CD4-positive, alpha-beta memory T cell (primary cell): ENCODE measurements at regions not wholly inside any gene's neighbourhood (a gene's known extent, or its start where the extent isn't known, plus 50 kb on each side); places are given as distances from the start of the nearest gene placed in this dataset.

ENCODE experiments used
- CTCF ChIA-PET: fragments of 350-600 bp; sonication (Branson Sonifier 250); formaldehyde crosslinking; loops from one replicate; lab custom pipeline; 2021; ENCODE audit warnings: inconsistent platforms; ENCODE audit not compliant: partially characterized antibody; lab: Charles Lee
- POLR2A ChIA-PET: fragments of 350-600 bp; sonication (Branson Sonifier 250); formaldehyde crosslinking; loops from one replicate; lab custom pipeline; 2021; ENCODE audit not compliant: partially characterized antibody; lab: Charles Lee
- DNase-seq, 5 donors: peaks; one replicate each; pipeline versions ENCODE4 v3.0.0 to v3.0.0-alpha.2; 2020 to 2022; ENCODE audit warnings: mixed read lengths in 1 of 5
- H3K27ac ChIP-seq: one replicate; pipeline ENCODE4 v1.7.0; 2013; ENCODE audit warnings: low read depth, low read length
- H3K27me3 ChIP-seq: 2 replicates; pipeline ENCODE4 v1.7.0; 2013; ENCODE audit warnings: mild to moderate bottlenecking, low read length, moderate library complexity; ENCODE audit not compliant: insufficient read depth
- H3K36me3 ChIP-seq: 2 replicates; pipeline ENCODE4 v1.7.0; 2013; ENCODE audit warnings: mild to moderate bottlenecking, low read length, moderate library complexity; ENCODE audit not compliant: insufficient read depth
- H3K4me1 ChIP-seq: 2 replicates; pipeline ENCODE4 v1.7.0; 2013; ENCODE audit warnings: mild to moderate bottlenecking, low read length, moderate library complexity; ENCODE audit not compliant: insufficient read depth
- H3K4me3 ChIP-seq, 2 donors: one replicate each; pipeline ENCODE4 v1.7.0; 2013; ENCODE audit warnings: low read length in 2 of 2, mild to moderate bottlenecking in 1 of 2
- H3K9me3 ChIP-seq, 2 donors: one replicate each; pipeline ENCODE4 v1.7.0; 2013; ENCODE audit warnings: low read length in 2 of 2, control low read depth in 1 of 2; ENCODE audit not compliant: control insufficient read depth in 1 of 2
- H3K27ac Mint-ChIP-seq, 7 donors: one replicate each; pipeline ENCODE4 v1.8.0; 2020 to 2021; ENCODE audit warnings: mixed read lengths in 7 of 7, mild to moderate bottlenecking in 6 of 7, inconsistent platforms in 3 of 7, moderate library complexity in 3 of 7
- H3K27me3 Mint-ChIP-seq, 2 donors: one replicate each; pipeline ENCODE4 v1.8.0; 2020 to 2021; ENCODE audit warnings: mixed read lengths in 2 of 2
- H3K36me3 Mint-ChIP-seq, 2 donors: one replicate each; pipeline ENCODE4 v1.8.0; 2020 to 2021; ENCODE audit warnings: mixed read lengths in 2 of 2, inconsistent platforms in 1 of 2, mild to moderate bottlenecking in 1 of 2
- H3K4me1 Mint-ChIP-seq, 4 donors: one replicate each; pipeline ENCODE4 v1.8.0; 2020 to 2021; ENCODE audit warnings: mixed read lengths in 4 of 4, mild to moderate bottlenecking in 1 of 4
- H3K4me3 Mint-ChIP-seq, 8 donors: one replicate each; pipeline ENCODE4 v1.8.0; 2020 to 2021; ENCODE audit warnings: mixed read lengths in 8 of 8, mild to moderate bottlenecking in 7 of 8, moderate library complexity in 6 of 8, inconsistent platforms in 3 of 8
- H3K9me3 Mint-ChIP-seq, 8 donors: one replicate each; pipeline ENCODE4 v1.8.0; 2020 to 2021; ENCODE audit warnings: mixed read lengths in 8 of 8, mild to moderate bottlenecking in 5 of 8, inconsistent platforms in 3 of 8, moderate library complexity in 1 of 8
- intact Hi-C: fragments of 100-400 bp; cut with micrococcal nuclease; formaldehyde crosslinking; loops from one replicate; pipeline ENCODE4 v1.15.1; 2023

DNA sequence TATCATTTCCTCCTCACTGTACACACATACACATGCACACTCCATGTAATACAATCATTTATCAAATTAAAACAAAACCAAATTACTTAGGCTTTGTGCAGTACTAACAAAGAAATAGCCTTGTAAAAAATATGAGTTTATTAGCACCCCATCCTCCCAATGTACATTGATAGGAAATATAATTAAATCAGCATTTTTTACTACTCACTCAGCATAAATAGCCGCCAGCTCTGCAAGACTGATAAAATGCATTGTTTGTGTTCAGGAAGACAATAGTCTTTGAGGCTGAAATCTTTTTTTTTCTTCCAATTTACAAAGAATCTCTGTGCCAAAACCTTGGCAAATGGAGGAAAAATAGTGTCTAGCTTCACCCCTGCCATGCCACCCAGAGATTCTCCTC, 497.6 kb upstream of the ADAMTS16 start:
- H3K4me1 ChIP-seq: no peaks in the 10 kb centered on the region
- no peaks in the 10 kb centered on the region for H3K36me3 ChIP-seq
- no peak overlapping the region for H3K4me3 ChIP-seq
- no peak overlapping the region for H3K27ac ChIP-seq
- Mint-ChIP-seq H3K4me3 (no peak overlapping the region), H3K9me3 (peaks cover 2 to 16% (median 7%) of the 10 kb centered on the region in 8 donors), H3K27me3 (no peaks in the 10 kb centered on the region), H3K27ac (no peak overlapping the region), H3K36me3 (no peaks in the 10 kb centered on the region), H3K4me1 (no peaks in the 10 kb centered on the region)
- DNase-seq: no peak
- no peaks in the 10 kb centered on the region for H3K27me3 ChIP-seq
- H3K9me3 ChIP-seq: no peaks in the 10 kb centered on the region
- POLR2A ChIA-PET: no interaction called here
- intact Hi-C loops: no loop called here
- CTCF ChIA-PET: no interaction called here

DNA sequence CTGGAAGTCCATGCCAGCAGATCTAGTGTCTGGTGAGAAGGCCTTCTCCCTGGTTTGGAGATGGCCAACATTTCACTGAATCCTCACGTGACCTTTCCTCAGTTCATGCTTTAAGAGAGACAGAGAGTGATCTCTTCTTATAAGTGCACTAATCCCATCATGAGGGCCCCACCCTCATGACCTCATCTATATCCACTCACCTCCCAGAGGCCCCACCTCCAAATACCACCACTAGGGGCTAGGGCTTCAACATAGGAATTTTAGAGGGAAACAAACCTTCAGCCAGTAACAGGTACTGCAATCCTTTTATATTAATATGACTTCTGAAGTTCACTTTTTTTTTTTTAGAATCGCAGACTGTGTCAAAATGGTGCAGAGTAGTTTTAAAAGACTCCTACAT, 496.9 kb upstream of the ADAMTS16 start:
- Histone ChIP-seq H3K27ac (no peak overlapping the region), H3K9me3 (no peaks in the 10 kb centered on the region), H3K36me3 (no peaks in the 10 kb centered on the region), H3K4me1 (no peaks in the 10 kb centered on the region), H3K4me3 (no peak overlapping the region), H3K27me3 (no peaks in the 10 kb centered on the region)
- no peak for DNase-seq
- H3K4me1 Mint-ChIP-seq: no peaks in the 10 kb centered on the region
- no peaks in the 10 kb centered on the region for H3K27me3 Mint-ChIP-seq
- intact Hi-C loops: no loop called here
- CTCF ChIA-PET: no interaction called here
- POLR2A ChIA-PET: no interaction called here
- no peak overlapping the region for H3K4me3 Mint-ChIP-seq
- H3K36me3 Mint-ChIP-seq: no peaks in the 10 kb centered on the region
- no peak overlapping the region for H3K27ac Mint-ChIP-seq
- H3K9me3 Mint-ChIP-seq: peaks cover 2 to 16% (median 9%) of the 10 kb centered on the region in 8 donors

DNA sequence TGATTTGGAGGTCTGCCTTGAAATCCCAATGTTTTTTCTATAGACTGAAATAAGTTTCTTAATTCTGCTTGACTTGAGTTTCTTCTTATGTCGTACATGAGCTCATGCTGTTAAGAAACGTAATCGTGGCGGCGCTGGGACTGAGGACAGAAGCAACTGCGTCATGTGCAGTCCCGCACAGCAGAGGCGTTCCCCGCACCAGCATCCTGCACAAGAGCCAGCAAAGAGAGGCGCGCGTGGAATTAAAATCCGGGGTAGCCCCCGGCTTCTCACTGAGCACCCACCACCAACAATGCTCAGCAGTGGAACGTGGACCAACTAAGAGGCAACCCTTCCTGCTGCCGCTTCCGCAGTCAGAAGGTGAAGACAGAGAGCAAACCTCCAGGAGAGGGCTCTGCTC, 496.2 kb upstream of the ADAMTS16 start:
- H3K9me3 Mint-ChIP-seq: peaks cover 2 to 17% (median 9%) of the 10 kb centered on the region in 8 donors
- Histone ChIP-seq H3K4me1 (no peaks in the 10 kb centered on the region), H3K9me3 (no peaks in the 10 kb centered on the region), H3K27me3 (no peaks in the 10 kb centered on the region), H3K36me3 (no peaks in the 10 kb centered on the region), H3K4me3 (no peak overlapping the region), H3K27ac (no peak overlapping the region)
- H3K4me3 Mint-ChIP-seq: no peak overlapping the region
- no peak for DNase-seq
- no peaks in the 10 kb centered on the region for H3K27me3 Mint-ChIP-seq
- POLR2A ChIA-PET: no interaction called here
- no peaks in the 10 kb centered on the region for H3K4me1 Mint-ChIP-seq
- no peaks in the 10 kb centered on the region for H3K36me3 Mint-ChIP-seq
- CTCF ChIA-PET: no interaction called here
- intact Hi-C loops: no loop called here
- peak overlapping the region in 1 of 7 donors; percentile 53 for H3K27ac Mint-ChIP-seq

DNA sequence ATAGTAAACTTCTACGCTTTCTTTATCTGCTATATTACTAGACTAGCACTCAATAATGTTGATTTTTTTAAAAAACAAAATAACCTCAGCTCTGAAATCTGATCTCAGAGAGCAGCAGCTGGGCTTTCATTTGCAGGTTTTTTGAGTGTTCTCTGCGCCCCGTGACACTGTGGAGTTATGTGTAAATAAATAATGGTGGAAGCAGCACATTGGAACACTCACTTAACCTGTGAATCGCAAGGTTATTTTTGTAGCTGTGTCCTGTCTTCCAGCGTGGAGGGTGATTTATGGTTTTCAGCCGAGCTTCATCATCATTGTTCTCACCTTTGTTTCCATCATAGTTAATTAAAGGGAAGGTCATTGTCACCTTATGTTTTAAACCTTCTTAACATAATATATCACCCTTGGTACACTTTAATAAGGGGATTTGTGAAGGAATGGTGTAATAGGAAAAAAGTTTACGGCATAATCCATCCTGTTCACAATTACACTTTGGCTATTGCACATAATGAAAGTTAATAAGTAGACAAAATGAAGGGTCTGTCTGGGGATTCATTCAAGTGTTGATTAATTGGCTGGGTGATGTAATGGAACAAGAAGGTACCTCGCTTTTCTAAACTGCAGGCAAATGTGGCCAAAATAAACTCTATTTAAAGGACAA, 493.3 kb upstream of the ADAMTS16 start:
- Histone ChIP-seq H3K4me3 (no peak overlapping the region), H3K27ac (no peak overlapping the region), H3K36me3 (no peaks in the 10 kb centered on the region), H3K27me3 (no peaks in the 10 kb centered on the region), H3K9me3 (no peaks in the 10 kb centered on the region), H3K4me1 (no peaks in the 10 kb centered on the region)
- H3K9me3 Mint-ChIP-seq: peaks cover 2 to 20% (median 16%) of the 10 kb centered on the region in 8 donors
- H3K36me3 Mint-ChIP-seq: no peaks in the 10 kb centered on the region
- H3K4me1 Mint-ChIP-seq: no peaks in the 10 kb centered on the region
- no peak overlapping the region for H3K27ac Mint-ChIP-seq
- ChIA-PET CTCF (no interaction called here), POLR2A (no interaction called here)
- H3K27me3 Mint-ChIP-seq: no peaks in the 10 kb centered on the region
- intact Hi-C loops: no loop called here
- DNase-seq: no peak
- no peak overlapping the region for H3K4me3 Mint-ChIP-seq

DNA sequence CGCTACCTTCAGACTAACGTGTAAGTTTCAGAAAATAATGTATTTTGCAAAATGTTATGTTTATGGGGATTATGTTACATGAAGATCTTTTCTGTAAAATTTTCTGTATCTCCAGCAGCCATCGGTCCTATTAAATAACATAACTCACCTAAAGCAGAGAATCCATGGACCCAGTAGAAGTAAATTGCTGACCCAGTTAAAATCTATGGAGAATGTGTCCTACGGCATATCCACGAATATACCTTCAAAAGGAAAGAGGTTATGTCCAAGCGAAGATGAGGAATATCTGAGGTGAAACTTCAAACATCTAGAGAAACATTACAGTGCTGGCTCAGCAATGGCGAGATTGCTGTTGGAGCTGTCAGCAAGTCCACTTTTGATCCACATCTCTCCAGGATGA, 492.2 kb upstream of the ADAMTS16 start:
- ChIA-PET POLR2A (no interaction called here), CTCF (no interaction called here)
- no peak for DNase-seq
- Histone ChIP-seq H3K4me1 (no peaks in the 10 kb centered on the region), H3K27me3 (no peaks in the 10 kb centered on the region), H3K4me3 (no peak overlapping the region), H3K27ac (no peak overlapping the region), H3K9me3 (no peaks in the 10 kb centered on the region), H3K36me3 (no peaks in the 10 kb centered on the region)
- intact Hi-C loops: no loop called here
- H3K9me3 Mint-ChIP-seq: peaks cover 2 to 20% (median 14%) of the 10 kb centered on the region in 8 donors
- H3K36me3 Mint-ChIP-seq: no peaks in the 10 kb centered on the region
- no peaks in the 10 kb centered on the region for H3K4me1 Mint-ChIP-seq
- no peaks in the 10 kb centered on the region for H3K27me3 Mint-ChIP-seq
- no peak overlapping the region for H3K27ac Mint-ChIP-seq
- H3K4me3 Mint-ChIP-seq: no peak overlapping the region

DNA sequence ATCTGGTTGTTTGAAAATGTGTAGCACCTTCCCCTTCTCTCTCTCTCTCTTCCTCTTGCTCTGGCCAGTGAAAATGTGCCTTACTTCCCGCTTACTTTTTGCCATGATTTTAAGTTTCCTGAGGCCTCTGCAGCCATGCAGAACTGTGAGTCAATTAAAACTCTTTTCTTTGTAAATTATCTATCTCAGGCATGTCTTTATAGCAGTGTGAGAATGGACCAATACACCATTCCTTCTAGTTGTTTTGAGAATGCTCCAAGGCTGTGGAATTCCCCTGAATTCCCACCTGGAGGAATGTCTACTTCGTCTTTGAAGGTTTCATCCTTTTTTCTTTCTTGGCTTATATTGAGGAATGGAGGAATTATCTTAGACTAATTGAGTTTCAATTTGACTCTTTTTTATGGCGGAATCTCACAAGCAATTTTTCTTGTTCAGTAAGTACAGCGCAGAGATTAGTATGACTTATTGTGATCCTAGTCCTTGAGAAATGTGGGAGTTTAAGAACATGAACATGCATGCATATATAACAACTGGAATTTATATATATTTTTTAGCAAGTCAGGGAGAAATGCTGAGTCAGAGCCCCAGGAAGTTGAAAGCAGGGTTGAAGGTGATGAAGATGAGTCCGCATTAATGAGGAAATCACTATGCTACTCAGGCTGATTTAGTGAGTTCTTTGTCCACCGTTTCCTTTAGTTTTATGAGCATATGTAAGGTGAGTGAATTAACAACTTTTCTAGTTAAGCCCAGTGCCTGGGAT, 488.1 kb upstream of the ADAMTS16 start:
- no peak overlapping the region for H3K27ac ChIP-seq
- Mint-ChIP-seq H3K4me3 (no peak overlapping the region), H3K9me3 (peaks cover 2 to 30% (median 7%) of the 10 kb centered on the region in 8 donors), H3K27ac (no peak overlapping the region), H3K27me3 (no peaks in the 10 kb centered on the region), H3K4me1 (no peaks in the 10 kb centered on the region), H3K36me3 (no peaks in the 10 kb centered on the region)
- ChIA-PET CTCF (no interaction called here), POLR2A (no interaction called here)
- H3K9me3 ChIP-seq: no peaks in the 10 kb centered on the region
- intact Hi-C loops: no loop called here
- no peak overlapping the region for H3K4me3 ChIP-seq
- DNase-seq: no peak
- no peaks in the 10 kb centered on the region for H3K36me3 ChIP-seq
- H3K4me1 ChIP-seq: no peaks in the 10 kb centered on the region
- no peaks in the 10 kb centered on the region for H3K27me3 ChIP-seq

DNA sequence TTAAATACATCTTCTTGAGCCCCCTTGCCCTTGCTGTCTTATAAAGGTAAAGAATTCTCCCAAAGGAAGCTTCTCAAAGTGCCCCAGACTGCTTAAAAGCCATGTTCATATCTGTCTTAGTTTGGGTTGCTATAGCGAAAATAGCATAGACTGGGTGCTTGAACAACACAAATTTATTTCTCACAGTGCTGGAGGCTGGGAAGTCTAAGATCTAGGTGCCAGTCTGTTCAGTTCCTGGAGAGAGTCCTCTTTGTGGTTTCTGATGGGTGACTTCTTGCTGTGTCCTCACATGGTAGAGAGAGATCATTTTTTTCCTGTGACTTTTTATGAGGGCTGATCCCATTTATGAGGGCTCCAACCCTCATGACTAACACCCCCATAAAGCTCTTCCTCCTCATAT, 486.7 kb upstream of the ADAMTS16 start:
- Mint-ChIP-seq H3K36me3 (no peaks in the 10 kb centered on the region), H3K4me3 (no peak overlapping the region), H3K27ac (no peak overlapping the region), H3K4me1 (no peaks in the 10 kb centered on the region), H3K27me3 (no peaks in the 10 kb centered on the region), H3K9me3 (peaks cover 0 to 28% (median 12%) of the 10 kb centered on the region in 8 donors)
- no peaks in the 10 kb centered on the region for H3K4me1 ChIP-seq
- ChIA-PET POLR2A (no interaction called here), CTCF (no interaction called here)
- no peak overlapping the region for H3K27ac ChIP-seq
- no peak overlapping the region for H3K4me3 ChIP-seq
- intact Hi-C loops: no loop called here
- no peak for DNase-seq
- peaks cover 0 to 3% of the 10 kb centered on the region in 2 donors for H3K9me3 ChIP-seq
- no peaks in the 10 kb centered on the region for H3K27me3 ChIP-seq
- no peaks in the 10 kb centered on the region for H3K36me3 ChIP-seq
